DMS114 treated with DMSO at 0.1 percent for 48 hours (cell line): ENCODE measurements at regions not wholly inside any gene's neighbourhood (a gene's known extent, or its start where the extent isn't known, plus 50 kb on each side); places are given as distances from the start of the nearest gene placed in this dataset.

Experiments
- DNase-seq: peaks from one replicate; lab custom pipeline; 2025; ENCODE audit not compliant: unreplicated experiment; lab: John Stamatoyannopoulos, UW

GRCh38 chr1:29648798-29649188, 412.5 kb downstream of the PTPRU start:
- DNase-seq: no peak

- DNase-seq: no peak
Observed at GRCh38 chr1:29648026-29648425, 411.7 kb downstream of the PTPRU start.

GRCh38 chr1:29647581-29647980, 411.3 kb downstream of the PTPRU start:
- no peak for DNase-seq

- no peak for DNase-seq
Observed at GRCh38 chr1:29646161-29646775, 409.9 kb downstream of the PTPRU start.

GRCh38 chr1:29645586-29645985, 409.3 kb downstream of the PTPRU start:
- DNase-seq: no peak

- no peak for DNase-seq
Observed at GRCh38 chr1:29644812-29645211, 408.5 kb downstream of the PTPRU start.

- DNase-seq: no peak
Observed at GRCh38 chr1:29643838-29644440, 407.6 kb downstream of the PTPRU start.

GRCh38 chr1:29643281-29643680, 407.0 kb downstream of the PTPRU start:
- no peak for DNase-seq

DNA sequence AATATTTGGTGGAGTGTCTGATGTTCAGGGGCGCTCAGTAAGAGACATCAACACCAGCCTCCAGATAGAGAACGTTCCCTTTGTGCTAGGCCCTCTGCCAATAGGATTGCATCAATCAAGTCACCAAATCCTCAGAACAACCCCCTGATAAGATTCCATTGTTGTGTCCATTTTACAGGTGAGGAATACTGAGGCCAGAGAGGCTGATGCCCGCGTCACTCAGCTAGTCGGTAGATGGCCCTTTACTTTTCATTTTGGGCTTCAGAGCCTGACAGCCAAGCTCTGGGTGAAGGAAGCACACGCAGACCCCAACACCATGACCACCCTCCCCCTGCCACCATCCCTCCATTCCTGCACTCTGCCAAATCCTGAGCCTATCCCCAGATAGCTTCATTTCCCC, 406.2 kb downstream of the PTPRU start:
- DNase-seq: no peak

- no peak for DNase-seq
Observed at GRCh38 chr1:29641921-29642320, 405.6 kb downstream of the PTPRU start.

- no peak for DNase-seq
Observed at GRCh38 chr1:29640428-29640785, 404.1 kb downstream of the PTPRU start.

DNA sequence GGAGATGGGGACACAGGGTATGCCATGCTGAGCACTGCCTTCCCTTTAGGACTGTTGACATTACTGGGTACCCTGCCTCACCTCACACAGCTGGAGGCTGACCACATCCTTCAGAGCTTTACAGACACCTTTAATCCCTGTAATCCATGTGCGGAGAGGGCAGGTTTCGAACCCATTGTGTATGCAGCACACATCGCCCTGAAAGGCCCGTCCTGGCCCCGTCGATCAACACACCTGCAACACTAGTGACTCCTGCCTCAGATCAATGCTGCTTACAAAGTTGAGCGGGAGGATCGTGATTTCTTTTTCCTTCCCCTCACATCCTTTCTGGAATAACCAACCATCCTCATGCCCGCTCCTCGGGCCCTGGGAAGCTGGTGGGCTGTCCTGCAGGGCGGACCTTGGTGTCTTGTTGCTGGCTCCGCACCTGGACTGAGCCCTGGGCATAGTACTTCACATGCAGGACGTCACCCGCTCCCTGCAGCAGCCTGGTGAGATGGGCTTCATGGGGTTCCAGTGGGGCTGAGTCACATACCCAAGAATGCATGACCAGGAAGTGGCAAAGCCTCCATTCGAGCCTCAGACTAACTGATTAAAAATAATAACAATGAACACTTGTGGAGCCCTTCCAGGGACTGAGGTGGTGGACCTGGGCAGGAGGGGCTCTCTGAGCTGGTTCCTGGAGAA, 403.6 kb downstream of the PTPRU start:
- no peak for DNase-seq

- DNase-seq: no peak
Observed at GRCh38 chr1:29639156-29639736, 402.9 kb downstream of the PTPRU start.

DNA sequence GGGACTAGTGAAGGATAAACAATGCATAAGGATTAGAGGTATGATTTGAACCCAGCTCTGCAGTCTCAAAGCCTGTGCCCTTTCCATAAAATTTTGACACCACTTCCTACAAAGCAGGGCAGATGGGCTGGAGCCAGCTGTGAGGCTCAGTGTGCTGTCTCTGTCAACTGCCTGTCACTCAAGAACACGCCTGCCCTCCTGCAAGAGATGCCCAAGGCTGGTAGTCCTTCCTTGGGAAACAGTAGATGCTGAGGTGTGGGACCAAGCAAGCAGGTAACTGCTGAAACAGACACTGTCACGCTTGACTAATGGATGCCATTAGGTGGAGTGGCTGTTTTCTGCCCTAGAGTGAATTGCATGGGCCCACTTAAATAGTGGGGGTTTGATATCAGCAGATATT, 402.0 kb downstream of the PTPRU start:
- no peak for DNase-seq

- no peak for DNase-seq
Observed at GRCh38 chr1:29636936-29637335, 400.6 kb downstream of the PTPRU start.

DNA sequence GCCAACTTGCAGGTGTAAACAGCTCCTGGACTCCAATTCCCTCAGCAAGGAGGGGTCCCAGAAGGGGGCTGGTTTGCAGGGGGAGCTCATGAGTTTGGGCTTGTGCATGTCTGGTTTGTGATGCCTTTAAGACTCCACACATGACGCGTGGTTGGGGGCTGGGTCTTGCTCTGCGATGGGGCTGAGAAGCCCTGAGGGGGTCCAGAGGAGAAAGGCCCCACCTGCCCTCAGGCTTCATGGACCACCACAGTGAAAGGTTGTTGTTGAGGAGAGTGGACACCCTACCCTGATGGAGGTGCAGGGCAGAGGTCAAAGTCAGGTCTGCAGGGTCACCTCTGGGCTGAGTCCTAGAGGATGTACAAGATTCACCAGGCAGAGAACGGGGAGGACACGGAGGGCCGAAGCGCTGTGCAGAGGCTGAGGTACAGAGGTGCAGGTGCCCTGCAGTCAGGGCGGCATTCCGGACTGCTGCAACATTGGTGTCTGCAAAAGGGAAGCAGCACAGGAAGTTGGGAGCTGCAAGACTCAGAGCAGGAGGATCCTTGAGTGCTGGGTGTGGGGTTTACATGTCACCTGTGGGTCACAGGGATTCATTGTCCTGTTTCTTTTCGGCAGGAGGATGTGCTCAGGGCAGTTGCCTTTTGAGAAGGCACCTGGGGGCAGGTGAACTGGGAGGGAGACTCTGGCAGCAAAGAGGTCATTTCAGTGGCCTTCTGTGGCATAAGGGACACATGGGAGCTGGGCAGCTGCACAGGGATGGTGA, 399.4 kb downstream of the PTPRU start:
- DNase-seq: no peak

GRCh38 chr1:29634746-29635335, 398.5 kb downstream of the PTPRU start:
- DNase-seq: no peak

DNA sequence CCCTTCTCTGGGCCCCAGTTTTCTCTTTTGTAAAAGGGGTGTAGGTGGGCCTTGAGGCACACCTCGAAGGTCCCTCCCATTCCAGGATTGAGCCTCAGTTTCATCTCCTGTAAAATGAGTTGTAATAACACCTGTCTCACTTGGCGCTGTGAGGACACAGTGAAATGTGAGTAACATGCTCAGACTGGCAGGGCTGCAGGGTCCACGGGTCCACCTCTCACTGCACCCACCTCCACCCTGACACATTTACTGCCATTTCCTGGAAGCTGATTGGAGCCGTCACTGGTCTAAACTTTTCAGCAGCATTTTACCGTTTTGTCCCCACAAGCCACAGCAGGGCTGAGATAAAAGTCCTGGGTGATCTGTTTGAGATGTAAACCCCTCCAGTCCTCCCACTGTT, 398.0 kb downstream of the PTPRU start:
- DNase-seq: no peak

DNA sequence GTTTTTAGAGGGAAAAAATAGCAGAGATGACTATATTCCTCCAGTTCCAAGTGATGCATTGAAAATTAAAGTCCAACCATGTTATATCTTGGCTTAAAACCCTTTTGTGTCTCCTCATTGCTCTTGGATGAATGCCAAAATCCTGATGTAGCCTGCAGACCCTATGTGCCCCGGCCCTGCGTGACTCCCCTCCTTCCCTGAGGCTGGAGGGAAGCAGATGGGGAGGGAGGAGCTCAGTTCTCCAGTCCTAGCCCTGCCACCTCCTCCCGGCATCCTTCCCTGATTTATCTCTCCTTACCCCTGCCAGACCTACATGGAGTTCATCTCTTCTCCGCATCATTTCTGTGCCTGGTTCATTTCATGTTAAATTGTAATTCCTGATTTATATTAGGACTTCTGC, 397.4 kb downstream of the PTPRU start:
- no peak for DNase-seq

- no peak for DNase-seq
Observed at GRCh38 chr1:29632806-29633615, 396.7 kb downstream of the PTPRU start.
